Upper lobe of left lung (tissue), 4 donors: ENCODE measurements at regions not wholly inside any gene's neighbourhood (a gene's known extent, or its start where the extent isn't known, plus 50 kb on each side); places are given as distances from the start of the nearest gene placed in this dataset.
"Not testable (repeated sequence)": the region's sequence is repeated elsewhere in the genome, so short reads cannot be mapped to it uniquely, and the experiment has no call there.

Source experiments
- EP300 ChIP-seq, 4 donors: sonication (generic); formaldehyde crosslinking; IDR thresholded peaks; one replicate each; pipeline ENCODE4 v1.5.1; 2017; ENCODE audit warnings: antibody characterized with exemption in 4 of 4, control low read depth in 2 of 4
- POLR2A ChIP-seq, 4 donors: fragments of 450-650 bp; IDR thresholded peaks; one replicate each; pipeline ENCODE4 v1.5.1; 2016 to 2017; ENCODE audit warnings: antibody characterized with exemption in 4 of 4, mild to moderate bottlenecking in 2 of 4
- TF ChIP-seq, protein P1 (sequence below), 6 experiments: fragments of 450-650 bp in 4 of 6; fragments of 200-600 bp in 2 of 6; sonication (generic) in 2 of 6; IDR thresholded peaks; one replicate each; pipeline ENCODE4 v1.5.1; 2016 to 2019; ENCODE audit warnings: antibody characterized with exemption in 6 of 6

DNA sequence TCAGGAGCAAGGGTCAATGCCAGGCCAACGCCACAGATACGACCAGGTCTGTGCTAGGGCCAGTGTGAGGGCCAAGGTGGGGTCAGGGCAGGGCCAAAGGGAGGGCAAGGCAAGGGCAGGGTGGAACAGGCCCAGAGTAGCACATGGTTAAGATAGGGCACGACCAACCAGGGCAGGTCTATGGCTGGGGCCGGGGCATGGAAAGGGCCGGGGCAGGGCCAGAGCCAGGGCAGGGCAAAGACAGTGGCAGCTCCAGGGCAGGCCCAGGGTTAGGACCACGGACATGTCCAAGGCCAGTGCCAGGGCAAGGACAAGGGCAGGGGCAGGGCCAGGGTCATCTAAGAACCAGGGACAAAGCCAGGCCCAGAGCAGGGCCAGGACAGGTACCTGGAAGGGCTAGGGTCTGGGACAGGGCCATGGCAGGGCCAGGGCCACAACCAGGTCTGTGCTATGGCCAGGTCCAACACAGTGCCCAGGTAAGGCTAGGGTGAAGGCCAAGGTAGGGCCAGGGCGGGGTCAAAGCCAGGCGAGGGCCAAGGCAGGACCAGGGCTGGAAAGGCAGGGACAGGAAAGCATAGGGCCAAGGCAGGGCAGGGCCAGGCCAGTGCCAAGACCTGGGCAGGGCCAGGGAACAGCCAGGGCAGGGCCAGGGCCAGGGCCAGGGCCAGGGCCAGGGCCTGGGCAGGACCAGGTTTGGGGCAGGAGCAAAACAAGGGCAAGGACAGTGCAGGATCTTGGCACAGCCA is 404.7 kb downstream of the ZNF33B start:
- TF ChIP-seq, protein P1, sequence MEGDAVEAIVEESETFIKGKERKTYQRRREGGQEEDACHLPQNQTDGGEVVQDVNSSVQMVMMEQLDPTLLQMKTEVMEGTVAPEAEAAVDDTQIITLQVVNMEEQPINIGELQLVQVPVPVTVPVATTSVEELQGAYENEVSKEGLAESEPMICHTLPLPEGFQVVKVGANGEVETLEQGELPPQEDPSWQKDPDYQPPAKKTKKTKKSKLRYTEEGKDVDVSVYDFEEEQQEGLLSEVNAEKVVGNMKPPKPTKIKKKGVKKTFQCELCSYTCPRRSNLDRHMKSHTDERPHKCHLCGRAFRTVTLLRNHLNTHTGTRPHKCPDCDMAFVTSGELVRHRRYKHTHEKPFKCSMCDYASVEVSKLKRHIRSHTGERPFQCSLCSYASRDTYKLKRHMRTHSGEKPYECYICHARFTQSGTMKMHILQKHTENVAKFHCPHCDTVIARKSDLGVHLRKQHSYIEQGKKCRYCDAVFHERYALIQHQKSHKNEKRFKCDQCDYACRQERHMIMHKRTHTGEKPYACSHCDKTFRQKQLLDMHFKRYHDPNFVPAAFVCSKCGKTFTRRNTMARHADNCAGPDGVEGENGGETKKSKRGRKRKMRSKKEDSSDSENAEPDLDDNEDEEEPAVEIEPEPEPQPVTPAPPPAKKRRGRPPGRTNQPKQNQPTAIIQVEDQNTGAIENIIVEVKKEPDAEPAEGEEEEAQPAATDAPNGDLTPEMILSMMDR (IDR thresholded peaks at IDR 0.05): not testable (repeated sequence)
- TF ChIP-seq POLR2A, EP300 (IDR thresholded peaks at IDR 0.05): not testable (repeated sequence)
